ENCODE measurements at regions not wholly inside any gene's neighbourhood (a gene's known extent, or its start where the extent isn't known, plus 50 kb on each side); places are given as distances from the start of the nearest gene placed in this dataset.

DNA sequence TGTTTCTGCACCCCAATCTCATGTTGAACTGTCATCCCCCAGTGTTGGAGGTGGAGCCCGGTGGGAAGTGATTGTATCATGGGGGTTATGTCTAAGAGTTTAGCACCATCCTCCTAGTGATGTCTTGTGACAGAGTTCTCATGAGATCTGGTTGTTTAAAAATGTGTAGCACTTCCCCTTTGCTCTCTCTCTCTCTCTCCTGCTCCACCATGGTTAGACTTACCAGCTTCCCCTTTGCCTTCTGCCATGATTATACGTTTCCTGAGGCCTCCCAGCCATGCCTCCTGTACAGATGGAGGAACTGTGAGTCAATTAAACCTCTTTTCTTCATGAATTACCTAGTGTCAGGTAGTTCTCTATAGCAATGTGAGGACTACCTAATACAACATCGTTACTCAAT is 396.9 kb upstream of the LRATD1 start:
- TF ChIP-seq, protein P1, sequence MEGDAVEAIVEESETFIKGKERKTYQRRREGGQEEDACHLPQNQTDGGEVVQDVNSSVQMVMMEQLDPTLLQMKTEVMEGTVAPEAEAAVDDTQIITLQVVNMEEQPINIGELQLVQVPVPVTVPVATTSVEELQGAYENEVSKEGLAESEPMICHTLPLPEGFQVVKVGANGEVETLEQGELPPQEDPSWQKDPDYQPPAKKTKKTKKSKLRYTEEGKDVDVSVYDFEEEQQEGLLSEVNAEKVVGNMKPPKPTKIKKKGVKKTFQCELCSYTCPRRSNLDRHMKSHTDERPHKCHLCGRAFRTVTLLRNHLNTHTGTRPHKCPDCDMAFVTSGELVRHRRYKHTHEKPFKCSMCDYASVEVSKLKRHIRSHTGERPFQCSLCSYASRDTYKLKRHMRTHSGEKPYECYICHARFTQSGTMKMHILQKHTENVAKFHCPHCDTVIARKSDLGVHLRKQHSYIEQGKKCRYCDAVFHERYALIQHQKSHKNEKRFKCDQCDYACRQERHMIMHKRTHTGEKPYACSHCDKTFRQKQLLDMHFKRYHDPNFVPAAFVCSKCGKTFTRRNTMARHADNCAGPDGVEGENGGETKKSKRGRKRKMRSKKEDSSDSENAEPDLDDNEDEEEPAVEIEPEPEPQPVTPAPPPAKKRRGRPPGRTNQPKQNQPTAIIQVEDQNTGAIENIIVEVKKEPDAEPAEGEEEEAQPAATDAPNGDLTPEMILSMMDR (IDR thresholded peaks at IDR 0.05 in 4 of 5, conservative IDR thresholded peaks at IDR 0.05 in 1 of 5) = no peak
- TF ChIP-seq POLR2A (IDR thresholded peaks at IDR 0.05) = no peak

Measured in gastrocnemius medialis (tissue), 4 donors.